HCT116 (cell line): ENCODE measurements at regions not wholly inside any gene's neighbourhood (a gene's known extent, or its start where the extent isn't known, plus 50 kb on each side); places are given as distances from the start of the nearest gene placed in this dataset.

Source experiments
- ATAC-seq: fragments of 200-7000 bp; cut with Tn5 transposase; 2 replicates; pipeline ENCODE4 v1.9.1; 2020; ENCODE audit warnings: mild to moderate bottlenecking, moderate library complexity
- BruUV-seq: library from RNA; stranded (reverse); fragments of 400-500 nt; replicated peaks from 2 replicates; lab custom pipeline; 2021; lab: Mats Ljungman, UMichigan
- CTCF ChIA-PET: fragments of 300-600 bp; sonication (Branson Sonifier 250); formaldehyde crosslinking; loops from one replicate; lab custom pipeline; 2021; ENCODE audit warnings: antibody characterized with exemption; lab: Charles Lee
- POLR2A ChIA-PET: fragments of 300-600, 350-600 bp; sonication (Branson Sonifier 250); formaldehyde crosslinking; loops from one replicate; lab custom pipeline; 2021; ENCODE audit warnings: antibody characterized with exemption; lab: Charles Lee
- RAD21 ChIA-PET, 2 experiments: fragments of 300-600 bp; sonication (Branson Sonifier 250); formaldehyde crosslinking; loops; one replicate each; lab custom pipeline; 2023; ENCODE audit warnings: low total read pairs in 2 of 2; ENCODE audit not compliant: uncharacterized antibody in 2 of 2, unreplicated experiment in 2 of 2, low non-redundant PET in 1 of 2; lab: Charles Lee
- DNase-seq: peaks from one replicate; pipeline ENCODE4 v3.0.0-alpha.2; 2010; ENCODE audit warnings: low read depth, low spot score
- H2AFZ ChIP-seq: fragments of 200-600 bp; shearing (Covaris generic), sonication (generic); 2 replicates; pipeline ENCODE4 v1.6.1; 2017; ENCODE audit warnings: low read depth, mixed run types, mixed read lengths, antibody characterized with exemption, low read length; ENCODE audit not compliant: poor library complexity, severe bottlenecking
- H3K27ac ChIP-seq: 2 replicates; pipeline ENCODE4 v1.5.1; 2012; ENCODE audit warnings: low read depth, low read length
- H3K27me3 ChIP-seq: fragments of 200-600 bp; sonication (generic); 2 replicates; pipeline ENCODE4 v1.6.1; 2016; ENCODE audit warnings: mixed run types, low read length, mixed read lengths; ENCODE audit not compliant: insufficient read depth
- H3K36me3 ChIP-seq, 2 experiments: fragments of 200-500 bp in 1 of 2; fragments of 200-600 bp in 1 of 2; sonication (Bioruptor generic) in 1 of 2; sonication (generic) in 1 of 2; 2 replicates each; pipeline versions ENCODE4 v1.5.1 to v1.6.1; 2014 to 2016; ENCODE audit warnings: low read length in 2 of 2, inconsistent platforms in 1 of 2, mixed read lengths in 1 of 2, mixed run types in 1 of 2; ENCODE audit not compliant: insufficient read depth in 2 of 2, control insufficient read depth in 1 of 2
- H3K4me1 ChIP-seq, 2 experiments: fragments of 200-600 bp in 1 of 2; sonication (generic) in 1 of 2; 2 replicates each; pipeline versions ENCODE4 v1.5.1 to v1.6.1; 2012 to 2017; ENCODE audit warnings: low read length in 2 of 2, inconsistent platforms in 1 of 2, mild to moderate bottlenecking in 1 of 2, mixed read lengths in 1 of 2, mixed run types in 1 of 2, moderate library complexity in 1 of 2; ENCODE audit not compliant: insufficient read depth in 2 of 2, control insufficient read depth in 1 of 2
- H3K4me2 ChIP-seq: fragments of 200-600 bp; sonication (generic); 2 replicates; pipeline ENCODE4 v1.6.1; 2017; ENCODE audit warnings: mixed run types, low read length, mixed read lengths
- H3K4me3 ChIP-seq, 2 experiments: fragments of 200-600 bp in 1 of 2; sonication (generic) in 1 of 2; replicated peaks in 1 of 2; 2 replicates each; pipeline ENCODE4 v1.5.1; 2011 to 2016; ENCODE audit warnings: low read length in 2 of 2, control low read depth in 1 of 2, low read depth in 1 of 2, mild to moderate bottlenecking in 1 of 2, mixed read lengths in 1 of 2, mixed run types in 1 of 2
- H3K79me2 ChIP-seq: fragments of 200-600 bp; sonication (generic); 2 replicates; pipeline ENCODE4 v1.6.1; 2017; ENCODE audit warnings: mild to moderate bottlenecking, mixed run types, low read length, moderate library complexity, mixed read lengths; ENCODE audit not compliant: insufficient read depth
- H3K9ac ChIP-seq: fragments of 200-600 bp; sonication (generic); 2 replicates; pipeline ENCODE4 v1.6.1; 2016; ENCODE audit warnings: low read length, mixed read lengths
- H3K9me2 ChIP-seq: fragments of 200-600 bp; sonication (generic), shearing (Covaris generic); 2 replicates; pipeline ENCODE4 v1.6.1; 2017; ENCODE audit warnings: mixed run types, mild to moderate bottlenecking, moderate library complexity; ENCODE audit not compliant: insufficient read depth
- H3K9me3 ChIP-seq, 2 experiments: fragments of 200-500 bp in 1 of 2; fragments of 200-600 bp in 1 of 2; sonication (Bioruptor generic) in 1 of 2; sonication (generic) in 1 of 2; 2 replicates each; pipeline ENCODE4 v1.6.1; 2014 to 2017; ENCODE audit warnings: low read length in 2 of 2, mixed read lengths in 2 of 2, inconsistent platforms in 1 of 2, low read depth in 1 of 2, mild to moderate bottlenecking in 1 of 2, mixed run types in 1 of 2, moderate library complexity in 1 of 2; ENCODE audit not compliant: control insufficient read depth in 1 of 2, insufficient read depth in 1 of 2
- H4K20me1 ChIP-seq: fragments of 200-600 bp; sonication (generic), shearing (Covaris generic); 2 replicates; pipeline ENCODE4 v1.6.1; 2017; ENCODE audit warnings: mixed run types, mild to moderate bottlenecking, moderate library complexity; ENCODE audit not compliant: insufficient read depth
- POLR2A ChIP-seq: IDR thresholded peaks from 2 replicates; pipeline ENCODE4 v1.7.0; 2011; ENCODE audit warnings: borderline replicate concordance; ENCODE audit not compliant: insufficient read depth, insufficient read length; ENCODE audit errors: extremely low read depth
- POLR2AphosphoS5 ChIP-seq: IDR thresholded peaks from 2 replicates; pipeline ENCODE4 v1.6.1; 2011; ENCODE audit warnings: mild to moderate bottlenecking, low read depth, low read length, moderate library complexity
- YY1 ChIP-seq: IDR thresholded peaks from 2 replicates; pipeline ENCODE4 v1.6.1; 2011; ENCODE audit warnings: low read length, low read depth, moderate library complexity, mild to moderate bottlenecking; ENCODE audit not compliant: insufficient replicate concordance; ENCODE audit errors: extremely low read depth
- ZNF274 ChIP-seq: fragments of 200-500 bp; sonication (Bioruptor generic); IDR thresholded peaks from 2 replicates; pipeline ENCODE4 v1.6.1; 2014; ENCODE audit warnings: mild to moderate bottlenecking, low read depth, low read length, inconsistent platforms
- intact Hi-C: fragments of 100-400 bp; cut with micrococcal nuclease; formaldehyde crosslinking; loops from 2 replicates; pipeline ENCODE4 v1.10.0; 2022
- TF ChIP-seq, protein P1 (sequence below): IDR thresholded peaks from 2 replicates; pipeline ENCODE4 v1.6.1; 2011; ENCODE audit warnings: mild to moderate bottlenecking, low read length, moderate library complexity; ENCODE audit not compliant: insufficient replicate concordance; ENCODE audit errors: extremely low read depth
- TF ChIP-seq, protein P2 (sequence below): IDR thresholded peaks from 2 replicates; pipeline ENCODE4 v1.6.1; 2012

DNA sequence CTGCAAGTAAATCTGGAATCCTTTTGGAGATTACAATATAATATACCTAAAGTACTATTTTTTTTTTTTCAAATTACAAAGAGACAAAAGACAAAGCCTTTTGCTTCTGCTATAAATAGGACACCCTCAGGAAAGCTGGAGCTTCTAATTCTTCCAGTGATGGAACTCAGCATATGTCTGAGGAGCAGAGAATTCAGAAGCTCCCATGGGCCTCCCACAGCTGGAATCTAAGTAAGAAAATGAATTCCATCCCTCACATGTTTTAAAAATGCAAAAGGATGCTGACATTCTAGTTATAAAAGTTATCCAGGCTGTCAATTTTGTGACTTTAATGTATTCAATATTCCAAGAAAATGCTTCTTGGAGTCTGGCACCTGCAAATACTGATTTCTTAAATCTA is 571.3 kb upstream of the LRRTM4 start:
- no TSS peak for BruUV-seq
- intact Hi-C loops: no loop called here
- CTCF ChIA-PET: no interaction called here

GRCh38 chr2:78109272-78109671 is 587.1 kb upstream of the LRRTM4 start:
- H3K9me2 ChIP-seq: no peaks in the 10 kb centered on the region
- H3K79me2 ChIP-seq: no peaks in the 10 kb centered on the region
- no peaks in the 10 kb centered on the region for H3K4me1 ChIP-seq
- POLR2A ChIA-PET: no interaction called here
- no peak overlapping the region for H2AFZ ChIP-seq
- no peak for DNase-seq
- H4K20me1 ChIP-seq: no peaks in the 10 kb centered on the region
- H3K27me3 ChIP-seq: no peaks in the 10 kb centered on the region
- H3K4me3 ChIP-seq: no peak overlapping the region
- no peaks in the 10 kb centered on the region for H3K36me3 ChIP-seq
- H3K9ac ChIP-seq: no peak overlapping the region
- peaks cover 9 to 24% of the 10 kb centered on the region in 2 experiments; a peak in 2 of 4 replicates for H3K9me3 ChIP-seq
- TF ChIP-seq POLR2A (no peak), ZNF274 (no peak), POLR2AphosphoS5 (no peak)
- TF ChIP-seq, protein P1, sequence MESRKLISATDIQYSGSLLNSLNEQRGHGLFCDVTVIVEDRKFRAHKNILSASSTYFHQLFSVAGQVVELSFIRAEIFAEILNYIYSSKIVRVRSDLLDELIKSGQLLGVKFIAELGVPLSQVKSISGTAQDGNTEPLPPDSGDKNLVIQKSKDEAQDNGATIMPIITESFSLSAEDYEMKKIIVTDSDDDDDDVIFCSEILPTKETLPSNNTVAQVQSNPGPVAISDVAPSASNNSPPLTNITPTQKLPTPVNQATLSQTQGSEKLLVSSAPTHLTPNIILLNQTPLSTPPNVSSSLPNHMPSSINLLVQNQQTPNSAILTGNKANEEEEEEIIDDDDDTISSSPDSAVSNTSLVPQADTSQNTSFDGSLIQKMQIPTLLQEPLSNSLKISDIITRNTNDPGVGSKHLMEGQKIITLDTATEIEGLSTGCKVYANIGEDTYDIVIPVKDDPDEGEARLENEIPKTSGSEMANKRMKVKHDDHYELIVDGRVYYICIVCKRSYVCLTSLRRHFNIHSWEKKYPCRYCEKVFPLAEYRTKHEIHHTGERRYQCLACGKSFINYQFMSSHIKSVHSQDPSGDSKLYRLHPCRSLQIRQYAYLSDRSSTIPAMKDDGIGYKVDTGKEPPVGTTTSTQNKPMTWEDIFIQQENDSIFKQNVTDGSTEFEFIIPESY: no peak
- TF ChIP-seq, protein P2, sequence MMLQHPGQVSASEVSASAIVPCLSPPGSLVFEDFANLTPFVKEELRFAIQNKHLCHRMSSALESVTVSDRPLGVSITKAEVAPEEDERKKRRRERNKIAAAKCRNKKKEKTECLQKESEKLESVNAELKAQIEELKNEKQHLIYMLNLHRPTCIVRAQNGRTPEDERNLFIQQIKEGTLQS: no peak
- BruUV-seq: no TSS peak
- CTCF ChIA-PET: no interaction called here
- no peak for ATAC-seq
- no peak overlapping the region for H3K4me2 ChIP-seq
- RAD21 ChIA-PET: no interaction called here
- intact Hi-C loops: no loop called here
- no peak overlapping the region for H3K27ac ChIP-seq

More for the DNA sequence above, 571.3 kb upstream of the LRRTM4 start:
- ChIA-PET POLR2A (no interaction called here), RAD21 (no interaction called here)
- Histone ChIP-seq H3K9ac (no peak overlapping the region), H3K9me2 (no peaks in the 10 kb centered on the region), H3K79me2 (no peaks in the 10 kb centered on the region), H3K36me3 (no peaks in the 10 kb centered on the region), H3K27ac (no peak overlapping the region), H3K4me3 (no peak overlapping the region), H2AFZ (no peak overlapping the region), H3K27me3 (no peaks in the 10 kb centered on the region), H4K20me1 (no peaks in the 10 kb centered on the region), H3K9me3 (peaks cover 3 to 25% of the 10 kb centered on the region in 2 experiments; a peak in 2 of 4 replicates), H3K4me1 (no peaks in the 10 kb centered on the region), H3K4me2 (no peak overlapping the region)
- DNase-seq: no peak
- TF ChIP-seq ZNF274 (no peak), YY1 (no peak), POLR2AphosphoS5 (no peak)
- no peak for ATAC-seq
